ENCODE measurements at regions not wholly inside any gene's neighbourhood (a gene's known extent, or its start where the extent isn't known, plus 50 kb on each side); places are given as distances from the start of the nearest gene placed in this dataset.
"Not testable (repeated sequence)": the region's sequence is repeated elsewhere in the genome, so short reads cannot be mapped to it uniquely, and the experiment has no call there.

- intact Hi-C loops (cut with micrococcal nuclease; ENCODE audit: unreplicated experiment); H3K9me3 ChIP-seq (ENCODE audit: low read depth, low read length, poor library complexity, severe bottlenecking); H3K4me3 ChIP-seq (ENCODE audit: low read depth, low read length, poor library complexity, severe bottlenecking); CTCF ChIA-PET; H3K36me3 ChIP-seq (ENCODE audit: insufficient read depth, low read length, poor library complexity, severe bottlenecking); H3K27ac ChIP-seq (ENCODE audit: low read depth, low read length, poor library complexity, severe bottlenecking); DNase-seq (ENCODE audit: low spot score); BruUV-seq (replicated peaks); H3K27me3 ChIP-seq (replicated peaks; ENCODE audit: insufficient read depth, low read depth, low read length, poor library complexity); POLR2A ChIA-PET (ENCODE audit: low non-redundant PET); H3K4me1 ChIP-seq (ENCODE audit: insufficient read depth, low read length, poor library complexity, severe bottlenecking): not testable (repeated sequence)
These were observed 113.3 kb upstream of the SEC22B start for GRCh38 chr1:120289601-120290074.

GRCh38 chr1:120288814-120289600 lies 112.7 kb upstream of the SEC22B start:
- H3K27ac ChIP-seq (ENCODE audit: low read depth, low read length, poor library complexity, severe bottlenecking); H3K27me3 ChIP-seq (replicated peaks; ENCODE audit: insufficient read depth, low read depth, low read length, poor library complexity); CTCF ChIA-PET; H3K9me3 ChIP-seq (ENCODE audit: low read depth, low read length, poor library complexity, severe bottlenecking); POLR2A ChIA-PET (ENCODE audit: low non-redundant PET); H3K4me1 ChIP-seq (ENCODE audit: insufficient read depth, low read length, poor library complexity, severe bottlenecking); DNase-seq (ENCODE audit: low spot score); BruUV-seq (replicated peaks); H3K4me3 ChIP-seq (ENCODE audit: low read depth, low read length, poor library complexity, severe bottlenecking); intact Hi-C loops (cut with micrococcal nuclease; ENCODE audit: unreplicated experiment); H3K36me3 ChIP-seq (ENCODE audit: insufficient read depth, low read length, poor library complexity, severe bottlenecking): not testable (repeated sequence)

- BruUV-seq (replicated peaks); POLR2A ChIA-PET (ENCODE audit: low non-redundant PET); H3K36me3 ChIP-seq (ENCODE audit: insufficient read depth, low read length, poor library complexity, severe bottlenecking); H3K4me1 ChIP-seq (ENCODE audit: insufficient read depth, low read length, poor library complexity, severe bottlenecking); H3K27ac ChIP-seq (ENCODE audit: low read depth, low read length, poor library complexity, severe bottlenecking); H3K4me3 ChIP-seq (ENCODE audit: low read depth, low read length, poor library complexity, severe bottlenecking); CTCF ChIA-PET; H3K9me3 ChIP-seq (ENCODE audit: low read depth, low read length, poor library complexity, severe bottlenecking); DNase-seq (ENCODE audit: low spot score); intact Hi-C loops (cut with micrococcal nuclease; ENCODE audit: unreplicated experiment); H3K27me3 ChIP-seq (replicated peaks; ENCODE audit: insufficient read depth, low read depth, low read length, poor library complexity): not testable (repeated sequence)
These were observed 111.8 kb upstream of the SEC22B start for GRCh38 chr1:120288167-120288566.

GRCh38 chr1:120282744-120283464 lies 106.6 kb upstream of the SEC22B start:
- BruUV-seq (replicated peaks); intact Hi-C loops (cut with micrococcal nuclease; ENCODE audit: unreplicated experiment); DNase-seq (ENCODE audit: low spot score): not testable (repeated sequence)

GRCh38 chr1:120278259-120278610 lies 101.9 kb upstream of the SEC22B start:
- H3K4me3 ChIP-seq (ENCODE audit: low read depth, low read length, poor library complexity, severe bottlenecking); H3K9me3 ChIP-seq (ENCODE audit: low read depth, low read length, poor library complexity, severe bottlenecking); BruUV-seq (replicated peaks); DNase-seq (ENCODE audit: low spot score); H3K36me3 ChIP-seq (ENCODE audit: insufficient read depth, low read length, poor library complexity, severe bottlenecking); intact Hi-C loops (cut with micrococcal nuclease; ENCODE audit: unreplicated experiment); H3K4me1 ChIP-seq (ENCODE audit: insufficient read depth, low read length, poor library complexity, severe bottlenecking); CTCF ChIA-PET; H3K27ac ChIP-seq (ENCODE audit: low read depth, low read length, poor library complexity, severe bottlenecking); H3K27me3 ChIP-seq (replicated peaks; ENCODE audit: insufficient read depth, low read depth, low read length, poor library complexity); POLR2A ChIA-PET (ENCODE audit: low non-redundant PET): not testable (repeated sequence)

More at GRCh38 chr1:120282744-120283464, 106.6 kb upstream of the SEC22B start:
- CTCF ChIA-PET; POLR2A ChIA-PET (ENCODE audit: low non-redundant PET); H3K27me3 ChIP-seq (replicated peaks; ENCODE audit: insufficient read depth, low read depth, low read length, poor library complexity); H3K9me3 ChIP-seq (ENCODE audit: low read depth, low read length, poor library complexity, severe bottlenecking); H3K27ac ChIP-seq (ENCODE audit: low read depth, low read length, poor library complexity, severe bottlenecking); H3K36me3 ChIP-seq (ENCODE audit: insufficient read depth, low read length, poor library complexity, severe bottlenecking); H3K4me1 ChIP-seq (ENCODE audit: insufficient read depth, low read length, poor library complexity, severe bottlenecking); H3K4me3 ChIP-seq (ENCODE audit: low read depth, low read length, poor library complexity, severe bottlenecking): not testable (repeated sequence)

GRCh38 chr1:120277428-120278258 lies 101.3 kb upstream of the SEC22B start:
- H3K9me3 ChIP-seq (ENCODE audit: low read depth, low read length, poor library complexity, severe bottlenecking); POLR2A ChIA-PET (ENCODE audit: low non-redundant PET); DNase-seq (ENCODE audit: low spot score); H3K27ac ChIP-seq (ENCODE audit: low read depth, low read length, poor library complexity, severe bottlenecking); CTCF ChIA-PET; intact Hi-C loops (cut with micrococcal nuclease; ENCODE audit: unreplicated experiment); H3K27me3 ChIP-seq (replicated peaks; ENCODE audit: insufficient read depth, low read depth, low read length, poor library complexity); H3K4me1 ChIP-seq (ENCODE audit: insufficient read depth, low read length, poor library complexity, severe bottlenecking); H3K36me3 ChIP-seq (ENCODE audit: insufficient read depth, low read length, poor library complexity, severe bottlenecking); H3K4me3 ChIP-seq (ENCODE audit: low read depth, low read length, poor library complexity, severe bottlenecking); BruUV-seq (replicated peaks): not testable (repeated sequence)

GRCh38 chr1:120276710-120277109 lies 100.4 kb upstream of the SEC22B start:
- intact Hi-C loops (cut with micrococcal nuclease; ENCODE audit: unreplicated experiment); DNase-seq (ENCODE audit: low spot score); H3K4me3 ChIP-seq (ENCODE audit: low read depth, low read length, poor library complexity, severe bottlenecking); H3K9me3 ChIP-seq (ENCODE audit: low read depth, low read length, poor library complexity, severe bottlenecking); H3K4me1 ChIP-seq (ENCODE audit: insufficient read depth, low read length, poor library complexity, severe bottlenecking); BruUV-seq (replicated peaks); H3K27me3 ChIP-seq (replicated peaks; ENCODE audit: insufficient read depth, low read depth, low read length, poor library complexity); CTCF ChIA-PET; H3K27ac ChIP-seq (ENCODE audit: low read depth, low read length, poor library complexity, severe bottlenecking); H3K36me3 ChIP-seq (ENCODE audit: insufficient read depth, low read length, poor library complexity, severe bottlenecking); POLR2A ChIA-PET (ENCODE audit: low non-redundant PET): not testable (repeated sequence)
